Spinal cord (tissue), 9 donors: ENCODE measurements at regions not wholly inside any gene's neighbourhood (a gene's known extent, or its start where the extent isn't known, plus 50 kb on each side); places are given as distances from the start of the nearest gene placed in this dataset.
A peak's percentile ranks its signal among the peaks of the same experiment; 100 is the strongest.
"Not testable (repeated sequence)": the region's sequence is repeated elsewhere in the genome, so short reads cannot be mapped to it uniquely, and the experiment has no call there.

ENCODE experiments used
- DNase-seq, 6 donors: peaks; one replicate each; pipeline versions ENCODE4 v3.0.0 to v3.0.0-alpha.2; 2013 to 2015; ENCODE audit warnings: low spot score in 6 of 6, low read depth in 4 of 6
- H3K27ac ChIP-seq: one replicate; pipeline ENCODE4 v1.5.1; 2013; ENCODE audit warnings: low read depth, low read length, control low read depth
- H3K27me3 ChIP-seq: one replicate; pipeline ENCODE4 v1.6.1; 2013; ENCODE audit warnings: low read length; ENCODE audit not compliant: control insufficient read depth, insufficient read depth
- H3K36me3 ChIP-seq: one replicate; pipeline ENCODE4 v1.6.1; 2013; ENCODE audit warnings: low read length; ENCODE audit not compliant: control insufficient read depth, insufficient read depth
- H3K4me1 ChIP-seq: one replicate; pipeline ENCODE4 v1.6.1; 2013; ENCODE audit warnings: low read length; ENCODE audit not compliant: control insufficient read depth, insufficient read depth
- H3K4me3 ChIP-seq: one replicate; pipeline ENCODE4 v1.5.1; 2013; ENCODE audit warnings: low read depth, low read length, control low read depth
- H3K9me3 ChIP-seq: one replicate; pipeline ENCODE4 v1.6.1; 2013; ENCODE audit warnings: low read length; ENCODE audit not compliant: control insufficient read depth, insufficient read depth
- WGBS: methylation state at CpG from one replicate; pipeline ENCODE4 v1.1.5; 2013; ENCODE audit warnings: missing lambda C conversion rate; ENCODE audit not compliant: insufficient coverage; 5-methylcytosine and 5-hydroxymethylcytosine counted together
- donor health status: healthy.

DNA sequence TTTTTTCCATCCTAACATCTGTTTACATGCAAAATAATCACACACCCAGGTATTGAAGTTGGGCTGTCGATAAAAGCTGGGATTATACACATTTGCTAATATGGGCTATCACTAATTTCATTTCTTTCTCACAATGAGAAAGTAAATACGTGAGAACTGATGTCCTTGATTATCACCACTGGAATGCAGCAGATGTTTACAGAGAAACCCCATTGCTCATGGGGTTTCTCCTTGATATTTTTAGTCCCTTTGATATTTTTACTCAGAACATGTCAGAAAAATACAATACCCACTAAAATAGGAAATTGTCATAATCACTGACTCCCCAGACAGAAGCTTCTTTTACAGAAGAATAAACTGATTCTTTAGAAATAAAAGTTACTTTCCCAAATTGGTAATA is 535.1 kb upstream of the CCDC54 start:
- Histone ChIP-seq H3K27ac (no peak overlapping the region), H3K4me1 (no peaks in the 10 kb centered on the region), H3K36me3 (no peaks in the 10 kb centered on the region), H3K9me3 (no peaks in the 10 kb centered on the region), H3K27me3 (no peaks in the 10 kb centered on the region), H3K4me3 (no peak overlapping the region)
- no peak for DNase-seq
- WGBS: no CpG with 5 or more reads among the region's 2 CpGs

GRCh38 chr3:106844638-106845037 is 532.6 kb upstream of the CCDC54 start:
- no peak for DNase-seq
- Histone ChIP-seq H3K4me1 (no peaks in the 10 kb centered on the region), H3K27me3 (no peaks in the 10 kb centered on the region), H3K9me3 (no peaks in the 10 kb centered on the region), H3K27ac (no peak overlapping the region), H3K4me3 (no peak overlapping the region), H3K36me3 (no peaks in the 10 kb centered on the region)

GRCh38 chr3:106848099-106848498 is 529.1 kb upstream of the CCDC54 start:
- no peak overlapping the region for H3K4me3 ChIP-seq
- DNase-seq: no peak
- no peaks in the 10 kb centered on the region for H3K36me3 ChIP-seq
- no peaks in the 10 kb centered on the region for H3K9me3 ChIP-seq
- no peaks in the 10 kb centered on the region for H3K27me3 ChIP-seq
- H3K27ac ChIP-seq: no peak overlapping the region
- H3K4me1 ChIP-seq: no peaks in the 10 kb centered on the region
- WGBS: no CpG with 5 or more reads among the region's 2 CpGs

- H3K4me3 ChIP-seq: no peak overlapping the region
- H3K27ac ChIP-seq: no peak overlapping the region
- DNase-seq: no peak
- H3K9me3 ChIP-seq: no peaks in the 10 kb centered on the region
- H3K36me3 ChIP-seq: no peaks in the 10 kb centered on the region
- WGBS: no CpG with 5 or more reads among the region's 3 CpGs
- no peaks in the 10 kb centered on the region for H3K27me3 ChIP-seq
- no peaks in the 10 kb centered on the region for H3K4me1 ChIP-seq
These were observed 526.8 kb upstream of the CCDC54 start for GRCh38 chr3:106850437-106850836.

GRCh38 chr3:106858321-106858720 is 518.9 kb upstream of the CCDC54 start:
- H3K4me1 ChIP-seq, H3K4me3 ChIP-seq, DNase-seq, H3K27ac ChIP-seq, H3K9me3 ChIP-seq, H3K36me3 ChIP-seq, H3K27me3 ChIP-seq: not testable (repeated sequence)
- WGBS: no CpG with 5 or more reads among the region's 3 CpGs

GRCh38 chr3:106860182-106860581 is 517.1 kb upstream of the CCDC54 start:
- DNase-seq: no peak
- no peaks in the 10 kb centered on the region for H3K27me3 ChIP-seq

GRCh38 chr3:106862067-106862466 is 515.2 kb upstream of the CCDC54 start:
- DNase-seq: peak in 3 of 6 donors; percentile 2 to 76 (median 65)
- no peaks in the 10 kb centered on the region for H3K9me3 ChIP-seq
- H3K4me3 ChIP-seq: no peak overlapping the region
- no peaks in the 10 kb centered on the region for H3K27me3 ChIP-seq
- no peaks in the 10 kb centered on the region for H3K36me3 ChIP-seq
- H3K27ac ChIP-seq: no peak overlapping the region
- WGBS: no CpG with 5 or more reads among the region's 3 CpGs
- H3K4me1 ChIP-seq: no peaks in the 10 kb centered on the region

More at GRCh38 chr3:106860182-106860581, 517.1 kb upstream of the CCDC54 start:
- Histone ChIP-seq H3K27ac (no peak overlapping the region), H3K9me3 (no peaks in the 10 kb centered on the region), H3K4me3 (no peak overlapping the region), H3K36me3 (no peaks in the 10 kb centered on the region), H3K4me1 (no peaks in the 10 kb centered on the region)

- Histone ChIP-seq H3K4me1 (no peaks in the 10 kb centered on the region), H3K27ac (no peak overlapping the region), H3K4me3 (no peak overlapping the region), H3K27me3 (no peaks in the 10 kb centered on the region), H3K36me3 (no peaks in the 10 kb centered on the region), H3K9me3 (no peaks in the 10 kb centered on the region)
- no CpG with 5 or more reads among the region's 1 CpG for WGBS
- DNase-seq: no peak
These were observed 499.6 kb upstream of the CCDC54 start for GRCh38 chr3:106877627-106878026.

- H3K9me3 ChIP-seq: no peaks in the 10 kb centered on the region
- H3K36me3 ChIP-seq: no peaks in the 10 kb centered on the region
- 50% methylated on average over 1 of the region's 1 CpG for WGBS
- H3K27me3 ChIP-seq: no peaks in the 10 kb centered on the region
- DNase-seq: no peak
- H3K27ac ChIP-seq: no peak overlapping the region
- H3K4me1 ChIP-seq: no peaks in the 10 kb centered on the region
- no peak overlapping the region for H3K4me3 ChIP-seq
These were observed 497.0 kb upstream of the CCDC54 start for GRCh38 chr3:106880206-106880605.

- Histone ChIP-seq H3K4me3 (no peak overlapping the region), H3K9me3 (no peaks in the 10 kb centered on the region), H3K27me3 (no peaks in the 10 kb centered on the region), H3K4me1 (no peaks in the 10 kb centered on the region), H3K36me3 (no peaks in the 10 kb centered on the region), H3K27ac (no peak overlapping the region)
- no peak for DNase-seq
- WGBS: no CpG with 5 or more reads among the region's 1 CpG
These were observed 496.1 kb upstream of the CCDC54 start for GRCh38 chr3:106881186-106881585.
